Pulmonary artery endothelial cell (primary cell): ENCODE measurements at regions not wholly inside any gene's neighbourhood (a gene's known extent, or its start where the extent isn't known, plus 50 kb on each side); places are given as distances from the start of the nearest gene placed in this dataset.

Experiments used
- DNase-seq: peaks from one replicate; pipeline ENCODE4 v3.0.0-alpha.2; 2011; ENCODE audit warnings: low read depth, low spot score

- no peak for DNase-seq
These were observed 173.7 kb upstream of the TMPO start for GRCh38 chr12:98341732-98342131.

DNA sequence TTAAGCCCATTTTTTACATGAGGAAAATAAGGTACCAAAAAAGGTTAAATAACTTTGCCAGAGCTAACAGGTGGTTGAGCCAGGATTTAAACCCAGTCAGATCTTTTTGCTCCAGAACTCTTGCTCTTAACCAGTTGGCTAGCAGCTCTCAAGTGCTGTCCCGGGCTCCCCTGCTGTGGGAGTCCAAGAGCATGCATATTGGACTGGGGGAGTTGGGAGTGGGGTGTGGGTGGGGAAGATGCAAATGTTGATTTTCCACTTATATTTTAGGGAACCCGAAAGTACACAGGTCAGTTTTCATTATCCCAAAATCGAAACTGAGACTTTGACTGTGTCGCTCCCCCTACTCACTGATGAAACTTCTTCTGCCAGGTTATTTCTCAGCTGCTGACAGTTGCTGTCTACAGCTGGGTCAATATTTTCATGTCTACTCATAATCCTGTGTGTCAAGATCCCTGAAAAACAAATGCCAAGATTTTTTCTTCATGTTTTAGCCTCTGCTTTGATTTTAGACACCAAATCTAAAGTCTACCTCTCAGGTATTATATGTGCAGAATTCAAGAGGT is 172.3 kb upstream of the TMPO start:
- DNase-seq: no peak

GRCh38 chr12:98344046-98344930 is 171.1 kb upstream of the TMPO start:
- DNase-seq: no peak

GRCh38 chr12:98345308-98345876 is 170.0 kb upstream of the TMPO start:
- DNase-seq: no peak

GRCh38 chr12:98351089-98351488 is 164.3 kb upstream of the TMPO start:
- no peak for DNase-seq

DNA sequence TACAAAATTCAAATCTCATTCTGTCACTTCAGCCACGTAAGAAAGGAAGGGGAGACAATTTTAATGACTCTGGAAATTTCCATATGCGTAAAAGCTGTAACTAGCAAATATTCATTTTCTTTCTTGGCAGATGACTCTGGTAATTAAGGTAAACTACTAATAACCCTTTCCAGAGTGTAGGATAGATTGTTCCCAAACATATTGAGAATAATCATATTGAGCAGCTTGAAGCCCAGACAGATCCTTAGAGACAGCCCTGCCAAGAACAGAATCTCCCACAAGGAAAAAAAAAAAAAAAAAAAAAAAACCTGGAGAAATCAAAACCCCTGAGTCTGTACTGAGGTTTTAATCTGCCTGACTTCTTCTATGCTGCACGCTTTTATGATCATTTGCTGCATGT is 163.6 kb upstream of the TMPO start:
- DNase-seq: no peak

- peak; percentile 36 for DNase-seq
These were observed 163.1 kb upstream of the TMPO start for GRCh38 chr12:98352218-98352811.

DNA sequence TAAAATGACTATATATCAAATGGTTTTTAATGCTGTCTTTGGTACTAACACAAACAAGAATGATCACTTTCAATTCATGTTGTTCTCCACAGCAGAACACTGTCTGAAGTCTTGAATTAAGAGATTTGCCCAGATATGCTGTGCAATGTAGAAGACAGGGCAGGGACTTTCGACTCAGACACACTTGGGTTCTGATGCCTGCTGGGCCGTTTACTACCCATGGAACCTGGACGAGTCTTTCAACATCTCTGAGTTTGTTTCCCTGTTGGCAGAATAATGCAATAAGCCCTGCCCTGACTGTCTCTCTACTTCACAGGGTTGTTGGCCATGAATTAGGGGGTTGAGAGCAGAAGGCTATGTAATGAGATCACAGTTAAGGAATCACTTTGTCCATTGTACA is 162.6 kb upstream of the TMPO start:
- DNase-seq: no peak

DNA sequence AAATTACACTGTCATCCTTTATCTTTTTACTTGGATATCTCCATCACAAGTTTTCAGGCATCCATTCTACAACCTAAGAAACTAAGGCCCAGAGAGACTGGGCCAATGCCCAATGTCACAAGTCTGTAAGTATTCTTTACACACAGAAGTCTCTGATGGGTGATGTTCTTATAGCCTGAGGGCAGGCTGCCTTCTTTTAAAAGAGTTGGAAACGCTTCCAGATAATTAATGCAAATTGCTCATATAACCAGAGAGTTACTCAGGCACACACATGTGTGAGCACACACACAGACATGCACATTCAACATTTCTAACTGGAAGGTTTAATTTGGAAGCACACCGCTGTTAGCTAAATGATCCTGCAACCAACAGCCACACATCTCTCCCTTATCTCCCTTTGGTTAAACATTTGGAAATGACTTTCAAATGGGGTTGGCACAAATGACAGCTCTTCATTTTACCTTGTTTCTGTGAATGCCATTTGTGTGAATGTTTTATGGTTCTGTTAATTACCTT is 160.8 kb upstream of the TMPO start:
- no peak for DNase-seq

GRCh38 chr12:98355322-98355721 is 160.1 kb upstream of the TMPO start:
- DNase-seq: no peak

GRCh38 chr12:98355933-98356332 is 159.5 kb upstream of the TMPO start:
- DNase-seq: no peak

DNA sequence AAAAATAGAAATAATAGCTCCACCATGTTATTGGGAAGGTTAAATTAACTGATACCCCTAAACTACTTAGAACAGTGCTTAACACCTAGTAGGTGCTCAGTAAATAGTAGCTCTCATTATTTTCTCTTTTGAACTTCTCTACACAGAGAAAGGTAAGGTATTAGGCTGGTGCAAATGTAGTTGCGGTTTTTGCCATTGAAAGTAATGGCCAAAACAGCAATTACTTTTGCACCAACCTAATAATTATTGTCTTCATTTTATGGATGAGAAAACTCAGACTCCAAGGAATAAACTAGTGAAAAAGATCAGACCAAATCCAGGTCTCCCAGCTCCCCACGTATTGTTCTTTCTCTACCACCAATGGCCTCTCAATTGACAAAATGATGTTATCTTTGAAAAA is 157.2 kb upstream of the TMPO start:
- no peak for DNase-seq

DNA sequence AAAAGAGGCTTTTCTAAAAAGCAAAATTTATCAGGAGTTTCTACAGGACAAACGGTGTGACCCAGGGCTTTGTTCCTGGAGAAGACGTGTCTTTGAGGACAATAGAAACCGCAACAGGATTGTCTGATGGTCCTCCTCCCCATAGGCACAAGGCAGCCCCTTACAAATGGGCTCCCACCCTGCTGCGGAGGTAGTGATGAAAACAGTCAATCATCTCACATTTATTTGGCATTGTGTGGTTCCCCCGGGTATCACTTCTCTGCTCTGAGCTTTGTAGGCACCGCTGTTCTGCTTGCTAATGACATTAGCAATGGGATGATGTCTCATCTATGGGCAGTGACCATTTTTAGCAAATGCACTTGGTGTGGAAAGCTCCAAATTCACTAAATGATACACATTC is 155.5 kb upstream of the TMPO start:
- DNase-seq: no peak

GRCh38 chr12:98360401-98360800 is 155.0 kb upstream of the TMPO start:
- DNase-seq: no peak

GRCh38 chr12:98369581-98369980 is 145.8 kb upstream of the TMPO start:
- DNase-seq: no peak

GRCh38 chr12:98370976-98371375 is 144.4 kb upstream of the TMPO start:
- DNase-seq: no peak

GRCh38 chr12:98371419-98371818 is 144.0 kb upstream of the TMPO start:
- DNase-seq: no peak

GRCh38 chr12:98372340-98373024 is 142.9 kb upstream of the TMPO start:
- no peak for DNase-seq

- DNase-seq: peak; percentile 8
These were observed 142.3 kb upstream of the TMPO start for GRCh38 chr12:98373025-98373554.

GRCh38 chr12:98374007-98374406 is 141.4 kb upstream of the TMPO start:
- no peak for DNase-seq

GRCh38 chr12:98379106-98379505 is 136.3 kb upstream of the TMPO start:
- DNase-seq: no peak
